ENCODE measurements at regions not wholly inside any gene's neighbourhood (a gene's known extent, or its start where the extent isn't known, plus 50 kb on each side); places are given as distances from the start of the nearest gene placed in this dataset.

- Histone ChIP-seq H3K27ac (no peak overlapping the region), H3K4me3 (no peak overlapping the region)
- no peak for DNase-seq (ENCODE audit: low spot score)
- TF ChIP-seq CTCF (IDR thresholded peaks at IDR 0.05): no peak
Measured at GRCh38 chr6:132971676-132972075, 157.3 kb downstream of the RPS12 start.

- no peak overlapping the region for H3K4me3 ChIP-seq
- no peak for TF ChIP-seq CTCF (IDR thresholded peaks at IDR 0.05)
- H3K27ac ChIP-seq: no peak overlapping the region
- DNase-seq (ENCODE audit: low spot score): no peak
Measured at GRCh38 chr6:132972254-132972653, 157.9 kb downstream of the RPS12 start.

- Histone ChIP-seq H3K27ac (no peak overlapping the region), H3K4me3 (no peak overlapping the region)
- no peak for TF ChIP-seq CTCF (IDR thresholded peaks at IDR 0.05)
- no peak for DNase-seq (ENCODE audit: low spot score)
Measured at GRCh38 chr6:132972971-132973370, 158.6 kb downstream of the RPS12 start.

- Histone ChIP-seq H3K4me3 (no peak overlapping the region), H3K27ac (no peak overlapping the region)
- no peak for TF ChIP-seq CTCF (IDR thresholded peaks at IDR 0.05)
- DNase-seq (ENCODE audit: low spot score): no peak
Measured at GRCh38 chr6:132973514-132973993, 159.2 kb downstream of the RPS12 start.

GRCh38 chr6:132974122-132974521 is 159.8 kb downstream of the RPS12 start:
- no peak overlapping the region for H3K27ac ChIP-seq
- H3K4me3 ChIP-seq: no peak overlapping the region
- TF ChIP-seq CTCF (IDR thresholded peaks at IDR 0.05): no peak
- DNase-seq (ENCODE audit: low spot score): no peak

- no peak for DNase-seq (ENCODE audit: low spot score)
- Histone ChIP-seq H3K4me3 (no peak overlapping the region), H3K27ac (no peak overlapping the region)
- no peak for TF ChIP-seq CTCF (IDR thresholded peaks at IDR 0.05)
Measured at GRCh38 chr6:132977413-132977812, 163.0 kb downstream of the RPS12 start.

GRCh38 chr6:132978685-132979084 is 164.3 kb downstream of the RPS12 start:
- no peak for TF ChIP-seq CTCF (IDR thresholded peaks at IDR 0.05)
- Histone ChIP-seq H3K4me3 (no peak overlapping the region), H3K27ac (no peak overlapping the region)
- no peak for DNase-seq (ENCODE audit: low spot score)

All from coronary artery (tissue), 2 donors.